MG63 (cell line): ENCODE measurements at regions not wholly inside any gene's neighbourhood (a gene's known extent, or its start where the extent isn't known, plus 50 kb on each side); places are given as distances from the start of the nearest gene placed in this dataset.

Source experiments
- DNase-seq: peaks from one replicate; pipeline ENCODE4 v3.0.0-alpha.2; 2020
- H3K27me3 ChIP-seq: fragments of 250-450 bp; sonication (Bioruptor Pico); 2 replicates; pipeline ENCODE4 v1.5.1; 2020; ENCODE audit warnings: mild to moderate bottlenecking, moderate library complexity
- H3K36me3 ChIP-seq: fragments of 250-450 bp; sonication (Bioruptor Pico); 2 replicates; pipeline ENCODE4 v1.5.1; 2020; ENCODE audit warnings: mild to moderate bottlenecking, moderate library complexity
- H3K4me3 ChIP-seq: fragments of 250-450 bp; sonication (Bioruptor Pico); 2 replicates; pipeline ENCODE4 v1.5.1; 2020; ENCODE audit warnings: mild to moderate bottlenecking, moderate library complexity
- H3K9me3 ChIP-seq: fragments of 250-450 bp; sonication (Bioruptor Pico); 2 replicates; pipeline ENCODE4 v1.5.1; 2020; ENCODE audit warnings: mild to moderate bottlenecking, moderate library complexity

GRCh38 chr4:151922811-151923210 is 162.0 kb upstream of the GATB start:
- no peak overlapping the region for H3K4me3 ChIP-seq
- peak; percentile 57 for DNase-seq

GRCh38 chr4:151922306-151922705 is 161.5 kb upstream of the GATB start:
- peak; percentile 76 for DNase-seq
- no peaks in the 10 kb centered on the region for H3K9me3 ChIP-seq
- H3K27me3 ChIP-seq, result no peaks in the 10 kb centered on the region
- H3K4me3 ChIP-seq, result no peak overlapping the region
- no peaks in the 10 kb centered on the region for H3K36me3 ChIP-seq

More at GRCh38 chr4:151922811-151923210, 162.0 kb upstream of the GATB start:
- Histone ChIP-seq H3K9me3 (no peaks in the 10 kb centered on the region), H3K27me3 (no peaks in the 10 kb centered on the region), H3K36me3 (no peaks in the 10 kb centered on the region)

- H3K4me3 ChIP-seq, result no peak overlapping the region
- peak; percentile 39 for DNase-seq
- no peaks in the 10 kb centered on the region for H3K36me3 ChIP-seq
- H3K9me3 ChIP-seq, result no peaks in the 10 kb centered on the region
- H3K27me3 ChIP-seq, result no peaks in the 10 kb centered on the region
Measured at GRCh38 chr4:151921811-151922210, 161.0 kb upstream of the GATB start.

GRCh38 chr4:151921386-151921785 is 160.6 kb upstream of the GATB start:
- Histone ChIP-seq H3K4me3 (no peak overlapping the region), H3K36me3 (no peaks in the 10 kb centered on the region), H3K27me3 (no peaks in the 10 kb centered on the region), H3K9me3 (no peaks in the 10 kb centered on the region)
- DNase-seq, result no peak

- DNase-seq, result no peak
- Histone ChIP-seq H3K9me3 (no peaks in the 10 kb centered on the region), H3K36me3 (no peaks in the 10 kb centered on the region), H3K4me3 (no peak overlapping the region), H3K27me3 (no peaks in the 10 kb centered on the region)
Measured at GRCh38 chr4:151917145-151917734, 156.4 kb upstream of the GATB start.

GRCh38 chr4:151912632-151913031 is 151.8 kb upstream of the GATB start:
- Histone ChIP-seq H3K36me3 (no peaks in the 10 kb centered on the region), H3K4me3 (no peak overlapping the region)

GRCh38 chr4:151911970-151912369 is 151.2 kb upstream of the GATB start:
- Histone ChIP-seq H3K36me3 (no peaks in the 10 kb centered on the region), H3K9me3 (no peaks in the 10 kb centered on the region), H3K27me3 (no peaks in the 10 kb centered on the region), H3K4me3 (no peak overlapping the region)
- DNase-seq, result no peak

More at GRCh38 chr4:151912632-151913031, 151.8 kb upstream of the GATB start:
- no peaks in the 10 kb centered on the region for H3K9me3 ChIP-seq
- no peaks in the 10 kb centered on the region for H3K27me3 ChIP-seq
- DNase-seq, result no peak

- DNase-seq, result no peak
- H3K9me3 ChIP-seq, result no peaks in the 10 kb centered on the region
- H3K27me3 ChIP-seq, result no peaks in the 10 kb centered on the region
- H3K36me3 ChIP-seq, result no peaks in the 10 kb centered on the region
- H3K4me3 ChIP-seq, result no peak overlapping the region
Measured at GRCh38 chr4:151908734-151909497, 148.1 kb upstream of the GATB start.

- no peaks in the 10 kb centered on the region for H3K9me3 ChIP-seq
- H3K36me3 ChIP-seq, result no peaks in the 10 kb centered on the region
- no peak for DNase-seq
- H3K4me3 ChIP-seq, result no peak overlapping the region
- no peaks in the 10 kb centered on the region for H3K27me3 ChIP-seq
Measured at GRCh38 chr4:151908201-151908600, 147.4 kb upstream of the GATB start.

GRCh38 chr4:151906438-151906837 is 145.6 kb upstream of the GATB start:
- H3K4me3 ChIP-seq, result no peak overlapping the region
- peaks cover 2% of the 10 kb centered on the region; the same call in 1 of the 2 replicates for H3K9me3 ChIP-seq
- no peaks in the 10 kb centered on the region for H3K36me3 ChIP-seq
- H3K27me3 ChIP-seq, result no peaks in the 10 kb centered on the region
- no peak for DNase-seq

- DNase-seq, result no peak
- Histone ChIP-seq H3K4me3 (no peak overlapping the region), H3K9me3 (peaks cover 2% of the 10 kb centered on the region; the same call in 1 of the 2 replicates), H3K27me3 (no peaks in the 10 kb centered on the region), H3K36me3 (no peaks in the 10 kb centered on the region)
Measured at GRCh38 chr4:151905197-151905596, 144.4 kb upstream of the GATB start.

- Histone ChIP-seq H3K4me3 (no peak overlapping the region), H3K36me3 (no peaks in the 10 kb centered on the region), H3K9me3 (peaks cover 2% of the 10 kb centered on the region; the same call in 1 of the 2 replicates), H3K27me3 (no peaks in the 10 kb centered on the region)
- DNase-seq, result no peak
Measured at GRCh38 chr4:151901631-151902030, 140.8 kb upstream of the GATB start.

GRCh38 chr4:151896880-151897279 is 136.1 kb upstream of the GATB start:
- H3K36me3 ChIP-seq, result no peaks in the 10 kb centered on the region
- DNase-seq, result no peak
- no peak overlapping the region for H3K4me3 ChIP-seq
- no peaks in the 10 kb centered on the region for H3K27me3 ChIP-seq
- H3K9me3 ChIP-seq, result no peaks in the 10 kb centered on the region

- Histone ChIP-seq H3K9me3 (no peaks in the 10 kb centered on the region), H3K27me3 (no peaks in the 10 kb centered on the region), H3K4me3 (no peak overlapping the region), H3K36me3 (no peaks in the 10 kb centered on the region)
- DNase-seq, result no peak
Measured at GRCh38 chr4:151895671-151896070, 134.9 kb upstream of the GATB start.

- H3K9me3 ChIP-seq, result no peaks in the 10 kb centered on the region
- no peak for DNase-seq
Measured at GRCh38 chr4:151894246-151894645, 133.4 kb upstream of the GATB start.

GRCh38 chr4:151888367-151888866 is 127.6 kb upstream of the GATB start:
- DNase-seq, result no peak
- Histone ChIP-seq H3K27me3 (no peaks in the 10 kb centered on the region), H3K36me3 (no peaks in the 10 kb centered on the region), H3K4me3 (no peak overlapping the region), H3K9me3 (no peaks in the 10 kb centered on the region)

More at GRCh38 chr4:151894246-151894645, 133.4 kb upstream of the GATB start:
- H3K36me3 ChIP-seq, result no peaks in the 10 kb centered on the region
- H3K27me3 ChIP-seq, result no peaks in the 10 kb centered on the region
- no peak overlapping the region for H3K4me3 ChIP-seq

GRCh38 chr4:151887816-151888180 is 127.0 kb upstream of the GATB start:
- no peak for DNase-seq
- H3K27me3 ChIP-seq, result no peaks in the 10 kb centered on the region
- no peak overlapping the region for H3K4me3 ChIP-seq
- no peaks in the 10 kb centered on the region for H3K9me3 ChIP-seq
- H3K36me3 ChIP-seq, result no peaks in the 10 kb centered on the region
